ENCODE measurements at regions not wholly inside any gene's neighbourhood (a gene's known extent, or its start where the extent isn't known, plus 50 kb on each side); places are given as distances from the start of the nearest gene placed in this dataset.

- Histone ChIP-seq H3K4me1 (no peaks in the 10 kb centered on the region), H3K27me3 (ENCODE audit: low read depth) (no peaks in the 10 kb centered on the region), H3K36me3 (no peaks in the 10 kb centered on the region), H3K27ac (replicated peaks) (no peak overlapping the region), H3K9me3 (replicated peaks) (peaks cover 6% of the 10 kb centered on the region), H3K4me3 (no peak overlapping the region)
- intact Hi-C loops (cut with micrococcal nuclease) = no loop called here
- no peak for TF ChIP-seq CTCF (IDR thresholded peaks at IDR 0.05; ENCODE audit: borderline replicate concordance)
- DNase-seq = no peak
Measured at GRCh38 chr4:133058701-133059100, 90.4 kb upstream of the PCDH10 start.

- DNase-seq = no peak
- intact Hi-C loops (cut with micrococcal nuclease) = no loop called here
- no peak for TF ChIP-seq CTCF (IDR thresholded peaks at IDR 0.05; ENCODE audit: borderline replicate concordance)
- Histone ChIP-seq H3K4me1 (no peaks in the 10 kb centered on the region), H3K36me3 (no peaks in the 10 kb centered on the region), H3K4me3 (no peak overlapping the region), H3K27me3 (ENCODE audit: low read depth) (no peaks in the 10 kb centered on the region), H3K9me3 (replicated peaks) (peaks cover 6% of the 10 kb centered on the region), H3K27ac (replicated peaks) (no peak overlapping the region)
Measured at GRCh38 chr4:133059117-133059516, 90.0 kb upstream of the PCDH10 start.

- Histone ChIP-seq H3K4me1 (no peaks in the 10 kb centered on the region), H3K27me3 (ENCODE audit: low read depth) (no peaks in the 10 kb centered on the region), H3K4me3 (no peak overlapping the region), H3K9me3 (replicated peaks) (peaks cover 22% of the 10 kb centered on the region), H3K27ac (replicated peaks) (no peak overlapping the region), H3K36me3 (no peaks in the 10 kb centered on the region)
- no peak for DNase-seq
- intact Hi-C loops (cut with micrococcal nuclease) = no loop called here
- TF ChIP-seq CTCF (IDR thresholded peaks at IDR 0.05; ENCODE audit: borderline replicate concordance) = no peak
Measured at GRCh38 chr4:133062851-133063250, 86.2 kb upstream of the PCDH10 start.

GRCh38 chr4:133068083-133068482 is 81.0 kb upstream of the PCDH10 start:
- no peaks in the 10 kb centered on the region for H3K4me1 ChIP-seq
- no peaks in the 10 kb centered on the region for H3K27me3 ChIP-seq (ENCODE audit: low read depth)
- no peak overlapping the region for H3K27ac ChIP-seq (replicated peaks)
- H3K9me3 ChIP-seq (replicated peaks) = peaks cover 69% of the 10 kb centered on the region
- no peaks in the 10 kb centered on the region for H3K36me3 ChIP-seq
- intact Hi-C loops (cut with micrococcal nuclease) = no loop called here
- no peak for DNase-seq
- TF ChIP-seq CTCF (IDR thresholded peaks at IDR 0.05; ENCODE audit: borderline replicate concordance) = no peak
- H3K4me3 ChIP-seq = no peak overlapping the region

GRCh38 chr4:133081246-133081645 is 67.8 kb upstream of the PCDH10 start:
- no peak for TF ChIP-seq CTCF (IDR thresholded peaks at IDR 0.05; ENCODE audit: borderline replicate concordance)
- H3K4me3 ChIP-seq = no peak overlapping the region
- H3K27me3 ChIP-seq (ENCODE audit: low read depth) = no peaks in the 10 kb centered on the region
- peaks cover 12% of the 10 kb centered on the region for H3K9me3 ChIP-seq (replicated peaks)
- no peaks in the 10 kb centered on the region for H3K4me1 ChIP-seq
- intact Hi-C loops (cut with micrococcal nuclease) = no loop called here
- no peak for DNase-seq
- no peaks in the 10 kb centered on the region for H3K36me3 ChIP-seq
- no peak overlapping the region for H3K27ac ChIP-seq (replicated peaks)

- no peak for DNase-seq
- intact Hi-C loops (cut with micrococcal nuclease) = no loop called here
- Histone ChIP-seq H3K9me3 (replicated peaks) (no peaks in the 10 kb centered on the region), H3K27me3 (ENCODE audit: low read depth) (no peaks in the 10 kb centered on the region), H3K36me3 (no peaks in the 10 kb centered on the region), H3K4me1 (no peaks in the 10 kb centered on the region), H3K4me3 (no peak overlapping the region), H3K27ac (replicated peaks) (no peak overlapping the region)
- TF ChIP-seq CTCF (IDR thresholded peaks at IDR 0.05; ENCODE audit: borderline replicate concordance) = no peak
Measured at GRCh38 chr4:133084421-133084820, 64.7 kb upstream of the PCDH10 start.

Measured in left ventricle myocardium inferior (tissue), 1 donor.